ENCODE measurements at regions not wholly inside any gene's neighbourhood (a gene's known extent, or its start where the extent isn't known, plus 50 kb on each side); places are given as distances from the start of the nearest gene placed in this dataset.
A peak's percentile ranks its signal among the peaks of the same experiment; 100 is the strongest.
"Not testable (repeated sequence)": the region's sequence is repeated elsewhere in the genome, so short reads cannot be mapped to it uniquely, and the experiment has no call there.

DNA sequence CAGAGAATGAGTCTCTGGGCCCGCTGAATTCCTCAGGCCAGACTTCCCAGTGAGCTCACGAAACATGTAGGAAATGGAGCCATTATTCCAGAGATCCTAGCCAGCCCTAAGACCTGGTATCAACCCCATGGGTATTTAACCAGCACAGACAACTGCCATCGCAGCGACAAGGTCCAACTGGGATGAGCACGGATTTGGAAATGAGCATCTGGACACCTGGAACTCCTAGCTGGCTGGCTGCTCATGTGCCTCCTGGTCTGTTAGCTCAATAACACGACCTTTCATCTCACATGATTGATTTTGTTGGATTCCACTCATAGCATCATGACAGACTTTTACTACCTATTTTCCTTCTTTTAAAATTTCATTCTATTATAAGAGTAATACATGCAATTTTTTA, 51.0 kb downstream of the POU3F3 start:
- DNase-seq: no peak

GRCh38 chr2:104909317-104909716, 55.4 kb downstream of the POU3F3 start:
- DNase-seq: no peak

- no peak for DNase-seq
Observed at GRCh38 chr2:104914509-104914908, 60.6 kb downstream of the POU3F3 start.

DNA sequence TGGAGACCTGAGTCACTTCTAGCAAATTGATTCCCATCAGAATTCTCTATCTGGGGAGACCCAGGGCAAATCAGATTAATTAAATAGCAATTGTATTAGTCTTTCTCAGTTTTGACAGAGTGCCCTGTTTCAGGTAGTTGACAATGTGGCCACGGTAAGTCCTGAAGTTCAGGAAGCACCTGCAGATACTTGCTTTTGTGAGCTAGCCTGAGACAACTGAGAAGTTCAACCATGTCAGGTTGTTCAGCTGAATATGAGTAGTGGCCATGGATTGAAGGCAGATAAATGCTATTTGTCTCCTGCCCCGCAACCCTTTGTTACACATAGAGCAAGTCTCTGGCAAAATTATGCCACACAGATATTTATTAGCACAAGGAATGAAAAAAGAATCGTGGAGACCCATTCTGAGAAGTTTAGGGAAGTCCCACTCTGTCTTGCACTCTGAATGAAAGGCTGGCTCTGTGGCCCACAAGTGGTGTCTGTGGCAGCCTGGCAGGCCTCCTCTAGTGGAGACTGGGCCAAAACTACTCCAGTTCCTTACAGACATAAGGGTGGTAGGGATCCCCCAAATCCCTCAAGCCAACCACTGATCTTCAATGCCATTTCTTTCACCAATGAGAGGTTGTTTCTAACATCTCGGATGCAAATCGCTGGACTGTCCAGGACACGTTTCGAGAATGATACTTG, 61.3 kb downstream of the POU3F3 start:
- no peak for DNase-seq

DNA sequence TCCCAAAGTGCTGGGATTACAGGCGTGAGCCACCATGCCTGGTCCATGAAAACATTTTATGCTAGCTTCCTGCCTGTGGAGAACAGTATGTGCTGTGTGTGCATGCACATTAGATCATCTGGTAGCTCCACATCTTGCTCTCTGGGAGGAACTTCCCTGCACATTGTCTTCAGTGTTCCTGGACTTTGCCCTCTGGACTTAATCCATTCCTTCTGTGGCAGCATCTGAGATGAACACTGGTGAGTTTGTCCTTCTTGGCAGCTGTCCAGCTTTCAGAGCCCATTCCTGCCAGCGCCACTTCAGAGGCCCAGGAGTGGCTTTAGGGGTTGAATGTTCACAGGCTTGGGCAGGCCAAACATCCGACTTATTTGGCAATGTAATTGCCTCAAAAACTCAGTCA, 65.2 kb downstream of the POU3F3 start:
- DNase-seq: no peak

DNA sequence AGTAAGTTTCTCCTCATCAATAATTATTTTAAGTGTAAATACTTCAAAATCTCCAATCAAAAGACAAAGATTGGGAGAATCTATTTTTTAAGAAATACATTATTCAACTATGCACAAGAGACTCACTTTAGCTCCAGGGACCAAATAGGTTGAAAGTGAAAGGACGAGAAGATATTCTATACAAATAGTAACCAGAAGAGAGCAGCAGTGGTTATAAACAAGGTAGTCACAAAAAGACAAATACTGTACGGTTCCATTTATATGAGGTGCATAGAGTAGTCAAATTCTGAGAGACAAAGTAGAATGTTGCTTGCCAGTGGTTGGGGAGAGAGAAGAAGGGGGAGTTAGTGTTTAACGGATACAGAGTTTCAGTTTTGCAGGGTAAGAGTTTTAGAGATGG, 69.8 kb downstream of the POU3F3 start:
- no peak for DNase-seq

GRCh38 chr2:104929663-104930062, 75.7 kb downstream of the POU3F3 start:
- DNase-seq: no peak

DNA sequence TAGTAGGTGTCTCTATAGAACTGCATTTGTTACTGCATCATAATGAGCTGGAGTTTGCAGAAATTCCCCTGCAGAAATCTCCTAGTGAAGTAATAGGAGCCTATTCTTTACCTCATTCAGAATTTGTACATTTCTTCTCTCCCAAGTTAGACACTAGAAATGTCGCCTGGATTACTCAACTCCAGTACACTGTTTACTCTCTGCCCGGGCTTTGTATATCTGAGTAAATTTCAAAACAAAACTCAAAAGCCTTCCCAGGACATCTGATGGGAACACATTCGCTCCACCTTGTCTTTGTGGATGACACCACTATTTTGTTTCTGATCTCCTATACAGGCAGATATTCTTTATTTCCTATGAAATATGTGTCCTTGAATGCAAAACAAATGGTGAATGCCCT, 76.8 kb downstream of the POU3F3 start:
- no peak for DNase-seq

DNA sequence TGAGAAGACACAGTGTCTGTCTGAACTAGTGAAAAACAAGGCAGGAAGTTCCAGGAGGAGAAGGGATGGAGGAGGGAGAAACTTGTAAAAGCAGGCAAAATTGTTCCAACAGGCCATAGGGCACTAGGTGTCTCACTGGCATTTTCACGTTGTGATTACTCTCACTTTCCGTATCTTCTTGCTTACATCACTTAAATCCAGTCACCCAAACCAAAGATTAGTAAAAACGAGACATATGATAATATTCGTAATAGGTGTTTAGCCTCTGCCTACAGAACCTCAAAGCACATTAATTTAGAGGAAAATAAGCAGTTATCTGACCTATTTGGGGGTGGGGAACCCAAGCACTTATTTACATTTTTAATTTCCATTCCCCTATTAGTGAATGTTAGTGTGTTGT, 78.3 kb downstream of the POU3F3 start:
- no peak for DNase-seq

DNA sequence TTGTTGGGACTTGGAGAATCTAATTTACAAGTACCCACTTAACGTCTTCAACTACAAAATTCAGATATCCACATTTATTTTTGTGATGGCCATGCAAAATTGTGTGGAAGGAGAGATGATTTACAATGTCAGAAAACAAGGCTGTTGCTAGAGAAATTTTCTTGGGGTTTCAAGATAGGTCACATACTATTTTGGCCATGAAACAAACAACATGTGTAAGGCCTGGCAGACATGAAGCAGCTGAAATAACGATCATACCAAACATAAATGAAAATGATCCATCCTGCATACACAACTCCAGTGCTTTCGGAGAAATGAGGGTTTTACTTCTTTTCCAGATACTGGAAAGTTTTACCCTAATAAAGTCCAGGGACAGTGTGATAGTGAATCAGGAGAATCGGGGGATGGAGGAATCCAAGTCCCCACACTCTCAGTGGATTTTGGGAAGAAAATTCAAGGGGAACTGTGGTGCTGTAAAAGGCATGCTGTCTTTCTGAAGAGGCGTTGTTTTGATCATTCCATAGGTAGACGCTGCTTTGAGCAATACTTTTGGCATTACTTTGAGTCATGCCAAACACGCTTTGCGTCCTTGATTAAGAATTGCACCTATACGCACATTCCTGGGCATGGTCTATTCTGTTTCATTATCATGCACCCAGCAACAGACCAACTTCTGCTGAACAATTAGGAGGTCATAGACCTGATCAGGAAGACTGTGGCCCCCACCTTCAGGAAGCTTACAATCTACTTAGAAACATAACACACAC, 79.4 kb downstream of the POU3F3 start:
- DNase-seq: no peak

DNA sequence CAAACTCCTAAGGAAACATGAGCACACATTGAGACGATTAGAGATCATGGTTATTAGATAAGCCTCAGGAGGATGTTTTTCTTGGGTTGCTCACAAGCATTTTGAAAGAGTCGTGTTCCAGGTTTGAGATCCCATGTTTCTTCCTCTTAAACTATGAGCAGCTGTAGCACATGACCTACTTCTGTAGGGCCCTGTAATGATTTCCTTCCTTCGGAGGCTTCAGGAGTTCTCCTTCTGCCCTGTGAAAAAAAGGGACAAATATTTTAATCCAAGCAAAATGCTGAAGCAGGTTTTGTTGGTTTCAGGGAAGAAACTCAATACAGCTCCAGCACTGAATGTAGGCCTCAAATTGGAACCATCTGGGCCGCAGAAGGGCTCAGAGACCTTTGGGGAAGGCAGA, 82.6 kb downstream of the POU3F3 start:
- DNase-seq: no peak

GRCh38 chr2:104938231-104938941, 84.5 kb downstream of the POU3F3 start:
- DNase-seq: no peak

DNA sequence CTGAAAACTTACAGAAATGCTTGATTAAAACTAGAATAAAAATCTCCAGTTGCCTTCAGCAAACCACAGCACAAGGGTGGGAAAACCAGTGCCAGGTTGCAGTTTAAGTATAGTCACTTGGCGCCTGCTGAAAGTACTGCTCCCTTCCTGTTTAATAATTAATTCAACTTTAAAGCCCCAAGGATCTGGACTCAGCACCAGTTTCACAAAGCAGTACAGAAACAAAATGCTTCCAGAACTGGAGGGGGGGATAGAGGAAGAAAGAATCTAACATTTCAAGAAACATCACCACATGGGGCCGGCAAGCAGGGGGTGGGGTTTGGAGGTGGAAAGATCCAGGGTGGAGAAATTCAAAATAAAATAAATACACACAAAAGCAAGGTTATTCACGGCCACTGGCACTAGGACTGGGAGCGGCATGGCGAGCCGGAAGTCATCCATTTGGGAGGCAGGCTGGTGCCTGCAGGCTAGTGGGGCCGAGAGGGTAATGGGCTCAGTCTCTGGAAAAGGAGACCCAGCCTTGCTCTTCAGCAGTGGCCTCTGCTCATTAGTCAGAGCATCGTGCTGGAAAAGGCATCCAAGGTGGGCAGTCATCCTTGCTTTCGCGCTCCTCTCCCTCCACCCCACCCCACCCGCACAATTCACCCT, 85.8 kb downstream of the POU3F3 start:
- no peak for DNase-seq

- no peak for DNase-seq
Observed at GRCh38 chr2:104944495-104944894, 90.6 kb downstream of the POU3F3 start.

DNA sequence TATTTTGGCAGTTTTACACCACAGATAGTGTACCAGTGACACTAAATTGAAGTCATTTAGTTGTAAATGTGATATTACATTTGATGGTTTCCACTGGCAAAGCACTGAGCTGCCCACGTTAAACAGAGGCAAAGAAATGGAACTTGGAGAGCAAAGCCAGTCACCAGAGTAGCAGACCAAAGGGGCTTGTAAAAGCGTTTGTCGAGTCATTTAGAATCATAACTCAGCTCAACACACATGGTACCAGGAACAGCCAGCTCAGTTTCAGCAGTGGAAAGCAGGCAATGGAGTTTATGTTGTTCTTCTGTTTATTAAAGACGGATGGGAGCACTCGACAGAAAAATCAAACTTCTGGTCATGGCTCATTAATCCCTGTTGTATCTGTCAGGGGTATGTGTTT, 91.2 kb downstream of the POU3F3 start:
- no peak for DNase-seq

DNA sequence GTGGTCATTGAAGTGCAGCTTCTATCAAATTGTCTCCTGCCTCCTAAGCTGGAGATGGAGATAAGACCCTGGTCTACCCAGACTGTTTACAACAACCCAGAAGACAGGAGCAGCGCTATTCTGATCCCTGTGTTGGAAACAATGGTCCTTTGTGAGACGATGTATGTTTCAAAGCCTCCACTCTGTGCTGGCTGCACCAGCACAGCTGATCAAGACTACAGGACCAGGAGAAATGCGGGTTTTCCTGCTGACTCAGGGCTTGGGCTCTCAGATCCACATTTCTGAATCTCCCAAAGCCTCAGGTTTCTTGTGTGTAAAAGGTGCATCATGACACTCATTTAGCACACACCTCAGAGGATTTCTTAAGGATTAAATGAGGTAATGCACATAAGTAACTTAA, 92.0 kb downstream of the POU3F3 start:
- no peak for DNase-seq

DNA sequence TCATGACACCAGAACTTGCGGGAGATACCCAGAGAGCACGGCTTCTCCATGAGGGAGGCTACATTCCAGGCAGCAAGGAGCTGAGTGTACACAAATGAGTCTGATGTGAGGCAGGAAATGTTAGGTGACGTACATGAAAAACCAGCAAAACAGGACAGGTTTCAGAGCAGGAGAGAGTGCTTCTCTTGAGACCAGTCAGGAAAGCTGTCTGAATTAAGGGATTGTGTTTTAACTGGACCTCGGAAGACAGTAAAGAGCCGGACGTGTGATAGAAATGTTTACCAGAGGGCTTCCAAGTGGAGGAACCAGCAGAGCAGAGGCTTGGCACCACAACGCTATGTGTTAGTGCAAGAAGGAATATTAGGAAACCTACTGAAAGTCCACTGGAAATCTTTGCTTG, 90.4 kb upstream of the MRPS9 start:
- not testable (repeated sequence) for DNase-seq

DNA sequence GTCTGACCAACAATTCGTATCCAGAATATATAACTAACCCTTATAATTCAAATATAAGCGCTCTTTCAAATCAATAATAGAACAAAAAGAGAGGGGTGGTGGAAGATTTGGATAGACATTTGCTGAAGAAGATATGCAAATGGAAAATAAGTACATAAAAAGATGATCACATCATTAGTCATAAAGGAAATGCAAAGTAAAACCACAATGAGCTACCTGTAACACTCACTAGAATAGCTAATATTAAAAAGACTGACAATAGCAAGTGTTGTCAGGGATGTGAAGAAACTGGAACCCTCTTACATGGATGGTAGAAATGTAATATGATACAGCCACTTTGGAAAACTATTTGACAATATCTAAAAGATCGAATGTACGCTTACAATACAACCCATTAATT, 84.9 kb upstream of the MRPS9 start:
- DNase-seq: no peak

- DNase-seq: no peak
Observed at GRCh38 chr2:104965900-104966299, 72.0 kb upstream of the MRPS9 start.

GRCh38 chr2:104969564-104969963, 68.3 kb upstream of the MRPS9 start:
- no peak for DNase-seq

- no peak for DNase-seq
Observed at GRCh38 chr2:104975371-104975770, 62.5 kb upstream of the MRPS9 start.

DNA sequence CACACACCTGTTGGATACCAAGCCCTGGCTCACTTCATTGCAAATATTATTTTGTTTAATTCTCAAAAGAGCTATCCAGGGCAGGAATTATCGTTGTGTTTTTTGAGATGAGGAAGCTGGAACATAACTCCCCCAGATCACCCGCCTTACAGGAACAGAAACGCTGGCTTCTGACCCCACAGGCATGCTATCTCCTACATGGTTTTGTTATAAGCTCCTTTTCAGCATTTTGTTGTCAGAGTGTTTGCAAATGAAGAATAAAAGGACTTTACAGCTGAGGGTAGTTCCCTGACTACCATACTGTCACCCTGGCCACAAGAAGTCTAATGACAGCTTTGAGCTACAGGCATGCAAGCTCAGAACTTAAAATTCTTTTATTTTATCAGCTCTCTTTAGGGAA, 62.0 kb upstream of the MRPS9 start:
- DNase-seq: peak in 1 of 2 donors; percentile 2

GRCh38 chr2:104976603-104977120, 61.2 kb upstream of the MRPS9 start:
- DNase-seq: peak; percentile 8 to 25
